ENCODE measurements at regions not wholly inside any gene's neighbourhood (a gene's known extent, or its start where the extent isn't known, plus 50 kb on each side); places are given as distances from the start of the nearest gene placed in this dataset.

- TF ChIP-seq CTCF (IDR thresholded peaks at IDR 0.05): no peak
- no peak for TF ChIP-seq POLR2AphosphoS5 (IDR thresholded peaks at IDR 0.05)
- TF ChIP-seq EP300 (IDR thresholded peaks at IDR 0.05): no peak
Observed at GRCh38 chr2:7353571-7353970, 436.4 kb downstream of the RNF144A start.

Data from esophagus muscularis mucosa (tissue), 4 donors.